SW 1271 (cell line): ENCODE measurements at regions not wholly inside any gene's neighbourhood (a gene's known extent, or its start where the extent isn't known, plus 50 kb on each side); places are given as distances from the start of the nearest gene placed in this dataset.

Experiments
- DNase-seq, 2 experiments: peaks; one replicate each; lab custom pipeline; 2025; lab: John Stamatoyannopoulos, UW

- no peak for DNase-seq
Observed at GRCh38 chr7:94054130-94054529, 50.0 kb upstream of the BET1 start.

GRCh38 chr7:94055963-94056362 is 51.8 kb upstream of the BET1 start:
- no peak for DNase-seq

- DNase-seq = no peak
Observed at GRCh38 chr7:94056796-94057207, 52.6 kb upstream of the BET1 start.

- DNase-seq = no peak
Observed at GRCh38 chr7:94057955-94058354, 53.8 kb upstream of the BET1 start.

GRCh38 chr7:94059746-94060145 is 55.6 kb upstream of the BET1 start:
- no peak for DNase-seq

- no peak for DNase-seq
Observed at GRCh38 chr7:94060752-94061151, 56.6 kb upstream of the BET1 start.

GRCh38 chr7:94061326-94061725 is 57.2 kb upstream of the BET1 start:
- DNase-seq = no peak

- no peak for DNase-seq
Observed at GRCh38 chr7:94062372-94062771, 58.2 kb upstream of the BET1 start.

- DNase-seq = no peak
Observed at GRCh38 chr7:94064541-94065191, 60.5 kb upstream of the BET1 start.

- DNase-seq = no peak
Observed at GRCh38 chr7:94067047-94067446, 62.9 kb upstream of the BET1 start.

GRCh38 chr7:94067506-94067905 is 63.4 kb upstream of the BET1 start:
- no peak for DNase-seq

GRCh38 chr7:94069162-94069739 is 65.1 kb upstream of the BET1 start:
- no peak for DNase-seq

GRCh38 chr7:94080551-94080950 is 76.4 kb upstream of the BET1 start:
- no peak for DNase-seq

- no peak for DNase-seq
Observed at GRCh38 chr7:94082126-94082525, 78.0 kb upstream of the BET1 start.

- DNase-seq = peak; percentile 8 to 62
Observed at GRCh38 chr7:94087664-94088352, 83.7 kb upstream of the BET1 start.

GRCh38 chr7:94088560-94088959 is 84.4 kb upstream of the BET1 start:
- DNase-seq = no peak

GRCh38 chr7:94089806-94090205 is 85.7 kb upstream of the BET1 start:
- DNase-seq = no peak

- no peak for DNase-seq
Observed at GRCh38 chr7:94092980-94093379, 88.8 kb upstream of the BET1 start.

- DNase-seq = no peak
Observed at GRCh38 chr7:94094298-94094697, 90.1 kb upstream of the BET1 start.

- DNase-seq = no peak
Observed at GRCh38 chr7:94095316-94096009, 91.3 kb upstream of the BET1 start.

- DNase-seq = no peak
Observed at GRCh38 chr7:94099679-94100078, 95.5 kb upstream of the BET1 start.

GRCh38 chr7:94100723-94101345 is 96.7 kb upstream of the BET1 start:
- no peak for DNase-seq
